HG02840 (cell line): ENCODE measurements at regions not wholly inside any gene's neighbourhood (a gene's known extent, or its start where the extent isn't known, plus 50 kb on each side); places are given as distances from the start of the nearest gene placed in this dataset.
"Not testable (repeated sequence)": the region's sequence is repeated elsewhere in the genome, so short reads cannot be mapped to it uniquely, and the experiment has no call there.

Experiments used
- ATAC-seq: cut with Tn5 transposase; IDR thresholded peaks from one replicate; pipeline ENCODE4 v1.9.1; 2021; ENCODE audit warnings: mild to moderate bottlenecking, moderate library complexity, moderate number of reproducible peaks; ENCODE audit not compliant: unreplicated experiment, low FRiP score

DNA sequence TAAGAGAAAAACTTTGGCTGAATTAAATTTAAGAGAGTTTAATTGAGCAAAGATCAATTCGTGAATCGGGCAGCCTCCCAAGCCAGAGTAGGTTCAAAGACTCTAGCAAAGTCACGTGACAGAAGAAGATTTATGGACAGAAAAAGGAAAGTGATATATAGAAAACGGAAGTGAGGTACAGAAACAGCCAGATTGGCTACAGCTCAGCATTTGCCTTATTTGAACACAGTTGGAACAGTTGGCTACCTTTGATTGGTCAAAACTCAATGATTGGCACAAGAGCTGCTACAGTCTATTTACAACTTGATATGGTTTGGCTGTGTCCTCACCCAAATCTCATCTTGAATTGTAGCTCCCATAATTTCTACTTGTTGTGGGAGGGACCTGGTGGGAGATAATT lies 102.6 kb downstream of the PLG start:
- no peak for ATAC-seq

DNA sequence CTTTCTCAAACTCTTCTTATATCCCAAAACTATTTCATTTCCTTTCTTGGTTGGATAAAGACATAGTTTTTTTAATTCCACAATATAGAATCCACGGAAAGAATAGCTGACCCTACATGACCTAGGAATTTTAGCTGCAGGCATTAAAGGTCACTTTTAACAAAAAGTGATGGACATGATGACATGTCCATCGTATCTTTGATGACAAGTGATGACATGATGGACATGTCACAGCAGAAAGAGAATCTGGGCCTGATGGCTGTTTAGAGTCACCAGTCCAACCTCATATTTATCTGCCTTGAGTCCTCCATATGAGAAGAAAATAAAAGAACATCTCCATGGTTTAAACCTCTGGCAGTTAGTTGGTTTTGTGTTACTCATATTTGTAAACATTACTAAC lies 106.2 kb downstream of the PLG start:
- ATAC-seq = no peak

DNA sequence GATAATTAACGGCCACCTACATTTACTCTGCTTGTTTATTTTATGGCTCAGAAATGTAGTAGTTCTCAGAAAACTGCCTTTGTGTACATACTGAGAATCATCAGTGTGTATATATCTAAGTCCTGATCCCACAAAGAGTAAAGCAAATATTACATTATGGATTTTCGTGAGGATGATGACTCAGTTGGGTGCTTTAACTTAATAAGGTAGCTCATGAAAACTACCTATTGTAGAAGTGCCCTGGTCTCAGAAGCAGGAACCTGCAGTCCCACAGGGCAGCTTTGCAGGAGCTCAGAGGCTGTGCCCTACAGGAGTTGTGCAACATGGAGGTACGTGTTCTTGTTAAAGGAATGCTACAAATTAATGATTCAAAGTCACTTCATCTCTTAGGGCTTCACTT lies 108.2 kb downstream of the PLG start:
- ATAC-seq = no peak

DNA sequence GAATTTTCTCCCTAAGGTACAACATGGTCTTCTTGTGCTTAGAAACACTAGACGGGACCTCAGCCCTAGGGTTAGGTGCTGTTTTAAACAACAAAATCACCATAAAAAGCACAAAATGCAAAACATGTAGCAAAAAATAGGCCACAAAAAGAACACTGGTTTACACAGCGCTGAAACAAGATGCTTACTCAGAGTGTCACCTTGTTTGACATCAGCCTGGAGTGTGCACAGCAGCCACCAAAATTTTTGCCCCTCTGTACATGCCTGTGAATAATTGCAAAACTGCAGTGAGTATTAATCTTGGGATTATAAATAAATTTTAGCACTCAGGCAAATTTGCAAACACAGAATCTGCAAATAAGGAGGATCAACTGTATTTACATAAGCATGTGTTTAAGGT lies 110.1 kb downstream of the PLG start:
- ATAC-seq = no peak

DNA sequence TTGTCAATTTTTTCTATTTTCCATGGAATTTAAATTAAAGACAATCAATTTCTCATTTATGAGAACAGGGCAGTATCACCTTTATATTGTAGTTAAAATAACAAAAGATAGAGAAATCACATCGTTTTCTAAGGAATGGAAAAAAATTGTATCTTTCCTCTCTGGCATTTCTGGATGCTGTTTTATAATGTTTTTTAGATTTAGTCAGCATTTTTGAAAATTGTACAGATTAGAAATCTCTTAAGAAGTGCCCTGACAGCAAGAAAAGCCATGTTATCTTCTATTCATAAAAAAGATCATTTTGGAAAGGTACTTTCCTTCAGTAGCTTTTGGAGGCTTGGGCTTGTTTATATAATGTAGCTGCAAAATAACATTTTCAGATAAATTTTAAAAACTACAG lies 116.9 kb downstream of the PLG start:
- ATAC-seq = no peak

DNA sequence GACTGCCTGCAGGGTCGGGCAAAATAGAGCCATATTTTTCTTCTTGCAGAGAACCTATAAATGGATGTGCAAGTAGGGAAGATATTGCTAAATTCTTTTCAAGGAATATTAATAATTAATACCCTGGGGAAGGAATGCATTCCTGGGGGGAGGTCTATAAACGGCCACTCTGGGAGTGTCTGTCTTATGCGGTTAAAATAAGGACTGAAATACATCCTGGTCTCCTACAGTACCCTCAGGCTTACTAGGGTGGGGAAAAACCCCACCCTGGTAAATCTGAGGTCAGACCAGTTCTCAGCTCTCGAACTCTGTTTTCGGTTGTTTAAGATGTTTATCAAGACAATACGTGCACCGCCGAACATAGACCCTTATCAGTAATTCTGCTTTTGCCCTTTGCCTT lies 118.6 kb downstream of the PLG start:
- not testable (repeated sequence) for ATAC-seq

DNA sequence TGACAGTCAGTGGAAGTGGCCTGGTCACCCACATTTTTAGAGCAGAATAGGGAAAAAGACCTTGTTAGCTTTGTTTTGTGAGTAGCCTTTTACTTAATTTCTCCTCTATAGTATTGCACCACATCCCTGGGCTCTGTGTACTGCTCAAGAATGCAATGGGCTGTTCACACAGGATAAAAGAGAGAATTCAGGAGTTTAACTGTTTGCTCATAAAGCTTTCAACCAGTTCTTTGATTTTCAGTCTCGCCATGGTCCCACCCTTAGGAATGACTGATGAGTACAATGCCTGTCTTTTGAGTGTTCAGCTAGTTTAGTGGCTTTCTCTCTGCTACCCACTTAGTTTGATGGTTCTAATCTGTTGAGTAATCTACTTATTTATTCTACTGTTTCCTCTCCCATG lies 129.7 kb downstream of the PLG start:
- no peak for ATAC-seq

DNA sequence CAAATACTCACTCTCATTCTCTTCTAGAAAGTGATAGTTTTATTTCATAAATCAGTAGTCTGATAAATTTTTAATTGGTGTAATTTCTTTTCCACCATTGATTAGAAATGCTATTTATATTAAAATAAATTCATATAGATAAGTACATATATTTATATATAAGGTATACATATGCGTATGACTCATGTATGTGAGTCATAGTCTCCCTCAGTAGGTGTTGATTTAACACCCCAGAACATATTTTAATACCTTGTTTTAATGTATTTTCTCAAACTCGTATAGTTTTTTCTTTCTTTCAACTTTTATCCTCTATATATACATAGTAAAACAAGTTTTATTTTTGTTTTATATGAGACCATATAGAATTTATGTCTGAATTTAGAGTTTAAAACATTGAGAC lies 130.4 kb downstream of the PLG start:
- ATAC-seq = no peak

DNA sequence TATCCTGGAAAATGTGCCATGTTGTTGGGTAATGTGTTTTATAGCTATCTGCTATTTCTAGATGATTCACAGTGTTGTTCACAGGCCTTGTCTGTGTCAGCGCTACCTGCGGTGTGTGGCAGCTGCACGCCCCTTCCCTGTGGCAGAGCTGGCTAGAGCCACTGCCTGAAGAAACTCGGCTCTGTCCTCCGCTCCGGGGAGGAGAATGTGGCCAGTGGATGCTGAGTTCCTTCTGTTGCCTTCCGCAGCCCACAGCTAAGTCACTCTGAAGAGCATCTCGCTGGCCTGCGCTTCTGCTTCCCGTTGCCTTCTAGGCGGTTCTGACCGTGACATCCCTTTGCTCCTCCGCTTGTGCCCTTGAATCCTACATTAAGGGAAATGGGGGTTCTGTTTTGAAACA lies 135.1 kb downstream of the PLG start:
- ATAC-seq = no peak

DNA sequence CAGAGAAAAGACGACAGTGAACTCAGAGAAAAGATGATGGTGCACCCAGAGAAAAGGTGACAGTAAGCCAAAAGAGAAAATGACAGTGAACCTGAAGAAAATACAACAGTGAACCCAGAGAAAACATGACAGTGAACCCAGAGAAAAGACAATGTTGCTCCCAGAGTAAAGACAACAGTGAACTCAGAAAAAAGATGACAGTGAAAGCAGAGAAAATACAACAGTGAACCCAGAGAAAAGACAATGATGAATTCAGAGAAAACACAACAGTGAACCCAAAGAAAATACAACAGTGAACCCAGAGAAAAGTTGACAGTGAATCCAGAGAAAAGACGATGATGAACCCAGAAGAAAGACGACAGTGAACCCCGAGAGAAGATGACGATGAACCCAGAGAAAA lies 140.5 kb upstream of the MAP3K4 start:
- no peak for ATAC-seq

DNA sequence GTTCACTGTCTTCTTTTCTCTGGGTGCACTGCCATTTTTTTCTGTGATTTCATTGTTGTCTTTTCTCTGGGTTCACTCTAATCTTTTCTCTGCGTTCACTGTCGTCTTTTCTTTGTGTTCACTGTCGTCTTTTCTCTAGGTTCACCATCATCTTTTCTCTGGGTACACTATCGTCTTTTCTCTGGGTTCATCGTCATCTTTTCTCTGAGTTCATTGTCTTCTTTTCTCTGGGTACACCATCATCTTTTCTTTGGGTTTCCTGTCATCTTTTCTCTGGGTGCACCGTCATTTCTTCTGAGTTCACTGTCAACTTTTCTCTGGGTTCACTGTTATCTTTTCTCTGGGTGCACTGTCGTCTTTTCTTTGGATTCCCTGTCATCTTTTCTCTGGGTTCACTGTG lies 137.6 kb upstream of the MAP3K4 start:
- ATAC-seq = no peak

DNA sequence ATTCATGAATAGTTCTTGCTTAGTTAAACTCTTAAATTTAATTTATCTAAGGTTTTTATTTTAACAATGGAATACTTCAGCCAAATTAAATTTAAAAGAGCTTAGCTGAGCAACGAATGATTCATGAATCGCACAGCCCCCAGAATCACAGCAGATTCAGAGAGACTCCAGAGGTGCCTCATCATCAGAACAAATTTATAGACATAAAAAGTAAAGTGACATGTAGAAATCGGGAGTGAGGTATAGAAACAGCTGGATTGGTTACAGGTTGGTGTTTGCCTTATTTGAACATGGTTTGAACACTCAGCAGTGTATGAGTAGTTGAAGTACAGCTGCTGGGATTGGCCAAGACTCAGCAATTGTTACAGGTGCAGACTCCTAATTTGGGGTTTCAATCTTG lies 132.7 kb upstream of the MAP3K4 start:
- no peak for ATAC-seq

DNA sequence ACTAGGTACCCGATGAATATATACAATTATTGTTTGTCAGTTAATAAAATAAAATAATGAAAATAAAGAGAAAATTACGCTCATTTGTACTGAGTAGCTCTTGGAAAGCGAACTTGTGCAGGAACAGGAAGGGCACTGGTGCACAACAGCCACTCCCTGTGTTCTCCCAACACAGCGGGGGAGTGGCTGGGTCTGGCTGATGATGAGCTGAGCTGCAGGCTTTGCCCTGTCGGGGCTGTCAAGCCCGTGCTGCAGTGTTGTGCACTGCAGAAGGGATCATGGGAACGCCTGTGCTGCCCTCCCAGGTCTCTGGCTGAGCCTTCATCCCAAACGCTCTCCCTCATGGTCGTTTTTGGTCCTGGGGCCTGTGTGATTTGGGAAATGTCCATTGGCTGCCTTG lies 131.7 kb upstream of the MAP3K4 start:
- ATAC-seq = no peak

DNA sequence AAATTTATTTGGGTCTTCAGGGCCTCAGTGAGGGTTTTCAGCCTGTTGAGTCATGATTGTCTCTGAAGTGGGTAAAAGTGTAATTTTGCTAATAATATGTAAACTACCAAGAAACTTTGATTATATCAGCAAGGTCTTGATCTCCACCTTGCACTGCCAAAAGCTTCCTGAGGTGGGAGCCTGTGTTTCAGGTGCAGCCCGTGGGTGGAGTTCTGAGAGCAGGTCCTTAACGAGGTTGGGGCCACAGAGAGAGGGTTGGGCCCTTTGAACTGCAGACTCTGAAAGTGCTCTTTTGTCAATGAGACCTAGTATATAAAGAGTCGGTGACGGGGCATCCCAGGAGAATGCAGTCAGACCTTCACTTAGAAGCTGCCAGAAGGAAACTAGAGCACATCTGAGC lies 129.7 kb upstream of the MAP3K4 start:
- no peak for ATAC-seq

DNA sequence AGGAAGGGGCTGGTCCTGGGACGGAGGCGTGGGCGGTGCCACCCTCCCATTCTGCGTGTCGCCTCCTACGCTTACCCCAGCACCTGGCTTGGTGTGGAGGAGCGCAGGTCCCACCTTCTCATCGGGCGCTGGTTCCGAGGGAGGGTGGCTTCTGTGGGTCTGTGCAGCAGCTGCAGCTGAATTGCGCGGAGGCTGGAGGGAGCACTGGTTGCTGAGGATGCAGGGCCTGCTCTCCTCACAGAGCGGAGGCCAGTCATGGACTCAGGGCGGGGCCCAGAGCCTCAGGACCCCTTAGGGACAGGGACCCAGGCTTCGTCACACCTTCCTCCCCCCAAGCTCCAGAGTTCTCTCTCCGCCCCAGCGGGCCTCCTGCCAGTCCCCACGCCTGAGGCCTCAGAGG lies 127.8 kb upstream of the MAP3K4 start:
- no peak for ATAC-seq

DNA sequence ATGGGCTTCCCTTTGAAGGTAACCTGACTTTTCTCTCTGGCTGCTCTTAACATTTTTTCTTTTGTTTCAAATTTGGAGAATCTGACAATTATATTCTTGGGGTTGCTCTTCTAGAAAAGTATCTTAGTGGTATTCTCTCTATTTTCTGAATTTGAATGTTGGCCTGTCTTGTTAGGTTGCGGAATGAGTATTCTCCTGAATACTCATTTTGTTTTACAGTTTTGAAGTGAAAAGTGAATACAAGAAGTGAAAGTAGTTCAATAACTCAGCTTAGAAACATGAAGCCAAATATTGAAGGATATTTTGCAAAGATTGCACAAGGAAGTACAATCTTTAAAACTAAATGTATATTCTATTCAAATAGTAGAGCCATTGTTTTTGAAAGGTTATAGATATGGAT lies 120.2 kb upstream of the MAP3K4 start:
- ATAC-seq = no peak

DNA sequence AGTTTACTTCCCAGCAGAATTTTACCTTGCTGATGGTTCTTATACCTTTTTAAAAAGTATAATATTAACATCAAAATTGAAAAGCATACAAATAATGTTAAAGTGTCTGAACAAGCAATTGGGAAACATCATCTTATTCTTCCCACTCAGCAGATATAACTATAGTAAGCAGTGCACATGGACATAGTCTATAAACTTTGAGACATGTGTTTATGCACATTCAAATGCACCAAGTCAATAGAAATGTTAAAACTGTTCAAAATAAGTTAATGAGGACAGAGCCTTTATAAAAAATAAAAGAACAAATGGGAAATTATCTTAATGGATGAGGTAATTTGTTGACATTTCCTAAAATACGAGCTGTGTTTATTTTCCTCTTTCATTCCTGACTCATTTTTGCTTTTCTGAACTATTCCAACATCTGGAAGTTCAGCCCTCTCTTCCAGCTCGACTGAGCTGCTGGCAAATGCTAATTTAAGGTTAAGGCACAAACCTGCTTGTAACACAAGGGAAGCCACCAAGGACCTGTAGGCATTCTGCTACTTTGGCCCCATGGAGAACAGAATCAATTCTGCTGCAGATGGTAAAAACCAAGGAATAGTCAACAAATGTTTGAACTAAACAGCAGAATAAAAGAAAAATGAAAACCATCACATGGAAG lies 110.3 kb upstream of the MAP3K4 start:
- ATAC-seq = no peak

DNA sequence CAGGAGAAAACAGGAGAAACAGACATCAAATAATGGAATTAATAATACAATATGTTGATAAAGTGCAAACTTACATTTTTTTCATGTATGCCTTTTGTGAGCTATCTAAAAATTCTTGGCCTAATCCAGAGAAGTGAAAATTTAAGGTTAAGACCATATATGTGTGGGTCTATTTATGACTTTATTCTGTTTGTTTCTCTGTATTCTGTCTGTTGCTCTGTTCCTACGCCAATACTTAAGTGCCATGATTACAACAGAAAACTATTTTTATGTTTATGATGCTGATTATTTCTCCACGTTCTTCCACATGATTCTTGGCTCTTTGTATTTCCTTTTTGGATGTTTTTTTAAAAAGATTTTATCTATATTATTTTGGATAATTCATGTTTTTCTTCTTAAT lies 109.6 kb upstream of the MAP3K4 start:
- no peak for ATAC-seq

DNA sequence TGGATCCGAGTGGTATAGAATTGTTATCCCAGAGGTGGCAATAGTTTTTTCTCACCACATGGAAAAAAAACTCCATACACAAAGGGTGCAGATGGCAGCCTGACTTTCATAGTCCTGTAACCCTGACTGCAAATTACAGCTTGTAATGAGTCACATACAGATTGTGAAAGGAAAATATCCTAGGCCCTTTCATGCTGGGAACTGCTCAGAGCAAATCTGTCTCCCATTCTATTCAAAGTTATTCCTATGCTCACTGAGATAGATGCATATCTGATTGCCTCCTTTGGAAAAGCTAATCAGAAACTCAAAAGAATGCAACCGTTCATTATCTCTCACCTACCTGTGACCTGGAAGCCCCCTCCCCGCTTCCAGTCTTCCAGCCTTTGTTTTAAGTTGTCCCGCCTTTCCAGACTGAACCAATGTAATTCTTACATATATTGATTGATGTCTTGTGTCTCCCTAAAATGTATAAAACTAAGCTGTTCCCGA lies 108.7 kb upstream of the MAP3K4 start:
- ATAC-seq = no peak

DNA sequence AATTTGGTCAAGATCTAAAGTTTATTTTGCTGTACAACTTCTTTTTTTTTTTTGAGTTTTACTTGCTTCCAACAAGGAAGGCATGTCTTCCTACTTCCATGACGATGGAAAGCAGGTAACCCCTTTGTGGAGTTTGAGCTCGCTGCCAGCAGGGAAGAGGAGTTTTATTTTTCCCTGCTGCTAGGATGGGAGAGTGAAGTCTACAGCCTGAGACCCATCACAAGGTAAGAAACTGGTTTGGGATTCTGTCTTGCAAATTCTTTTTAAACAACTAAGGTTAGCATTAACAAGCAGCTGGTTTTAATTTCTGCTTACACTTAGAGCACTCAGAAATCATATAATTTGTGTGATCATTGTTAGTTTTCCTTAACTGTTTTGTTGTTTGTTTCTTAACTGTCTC lies 108.0 kb upstream of the MAP3K4 start:
- ATAC-seq = no peak

DNA sequence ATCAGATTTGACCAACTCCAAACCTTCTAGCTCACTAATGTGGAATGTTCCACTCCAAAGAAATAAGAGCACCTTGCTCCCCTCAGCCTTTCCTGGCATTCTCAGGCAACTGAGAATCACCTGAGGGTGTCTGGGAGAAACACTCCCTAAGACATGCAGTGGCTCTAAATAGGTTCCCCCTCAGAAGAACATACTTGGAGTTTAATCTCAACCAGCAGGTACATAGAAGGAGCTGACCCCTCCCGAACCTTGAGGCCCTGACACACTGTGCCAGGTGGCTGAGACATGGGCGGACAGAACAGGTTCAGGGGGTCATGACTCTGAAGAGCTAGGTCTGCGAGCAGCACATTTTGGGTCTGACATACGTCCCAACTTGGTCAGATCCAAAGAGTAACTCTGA lies 107.6 kb upstream of the MAP3K4 start:
- no peak for ATAC-seq

DNA sequence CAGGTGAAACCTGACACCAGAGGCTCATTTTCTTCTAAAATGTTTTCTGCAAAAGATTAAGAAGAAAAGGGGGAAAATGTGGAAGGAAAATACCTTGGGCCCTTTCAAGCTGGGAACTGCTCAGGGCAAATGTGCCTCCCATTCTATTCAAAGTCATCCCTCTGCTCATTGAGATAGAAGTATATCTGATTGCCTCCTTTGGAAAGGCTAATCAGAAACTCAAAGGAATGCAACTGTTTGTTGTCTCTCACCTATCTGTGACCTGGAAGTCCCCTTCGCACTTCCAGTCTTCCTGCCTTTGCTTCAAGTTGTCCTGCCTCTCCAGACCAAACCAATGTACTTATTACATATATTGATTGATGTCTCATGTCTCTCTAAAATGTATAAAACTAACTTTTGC lies 102.4 kb upstream of the MAP3K4 start:
- ATAC-seq = not testable (repeated sequence)

DNA sequence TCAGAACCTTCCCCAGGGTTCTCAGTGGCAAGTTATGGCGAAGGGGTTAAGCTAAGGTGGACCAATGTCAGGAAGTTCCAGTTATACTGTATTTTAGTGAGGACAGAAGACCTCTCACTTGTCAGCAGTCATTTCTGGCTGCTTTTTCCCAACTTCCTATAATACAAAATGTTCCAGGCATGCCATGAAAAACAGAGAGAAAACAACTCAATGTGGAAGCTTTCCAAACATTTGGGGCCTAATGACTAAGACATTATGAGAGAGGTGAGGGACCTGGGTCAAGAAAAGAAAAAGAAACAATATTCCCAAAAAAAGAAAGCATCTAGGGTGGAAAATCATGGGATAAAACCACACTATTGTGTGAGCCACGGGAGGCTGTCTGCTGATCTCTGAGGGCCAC lies 99.9 kb upstream of the MAP3K4 start:
- no peak for ATAC-seq
